Hepatocyte (in vitro differentiated cells): ENCODE measurements at regions not wholly inside any gene's neighbourhood (a gene's known extent, or its start where the extent isn't known, plus 50 kb on each side); places are given as distances from the start of the nearest gene placed in this dataset.

ENCODE experiments used
- DNase-seq: peaks from one replicate; pipeline ENCODE4 v3.0.0-alpha.2; 2016; ENCODE audit warnings: low spot score
- H2AFZ ChIP-seq: fragments of 200-600 bp; sonication (generic); 2 replicates; pipeline ENCODE4 v1.6.0; 2016; ENCODE audit warnings: antibody characterized with exemption, mild to moderate bottlenecking
- H3K27ac ChIP-seq: fragments of 200-600 bp; sonication (generic); 2 replicates; pipeline ENCODE4 v1.5.1; 2016; ENCODE audit warnings: mild to moderate bottlenecking
- H3K27me3 ChIP-seq: fragments of 200-600 bp; sonication (generic); 2 replicates; pipeline ENCODE4 v1.6.1; 2016
- H3K36me3 ChIP-seq: fragments of 200-600 bp; sonication (generic); replicated peaks from 2 replicates; pipeline ENCODE4 v1.5.1; 2016; ENCODE audit warnings: low read depth; ENCODE audit not compliant: insufficient read depth
- H3K4me1 ChIP-seq: fragments of 200-600 bp; sonication (generic); 2 replicates; pipeline ENCODE4 v1.5.1; 2016; ENCODE audit warnings: mild to moderate bottlenecking, moderate library complexity; ENCODE audit not compliant: insufficient read depth
- H3K4me2 ChIP-seq: fragments of 200-600 bp; sonication (generic); 2 replicates; pipeline ENCODE4 v1.6.0; 2016
- H3K4me3 ChIP-seq: fragments of 200-600 bp; sonication (generic); 2 replicates; pipeline ENCODE4 v1.5.1; 2016; ENCODE audit warnings: mild to moderate bottlenecking
- H3K79me2 ChIP-seq: fragments of 200-600 bp; sonication (generic); 2 replicates; pipeline ENCODE4 v1.6.0; 2017; ENCODE audit warnings: mild to moderate bottlenecking
- H3K9me2 ChIP-seq: fragments of 200-600 bp; sonication (generic); replicated peaks from 2 replicates; pipeline ENCODE4 v1.6.0; 2017; ENCODE audit warnings: mild to moderate bottlenecking; ENCODE audit not compliant: insufficient read depth
- H3K9me3 ChIP-seq: fragments of 200-600 bp; sonication (generic); 2 replicates; pipeline ENCODE4 v1.5.1; 2016; ENCODE audit warnings: low read depth, mild to moderate bottlenecking
- H4K20me1 ChIP-seq: fragments of 200-600 bp; sonication (generic); 2 replicates; pipeline ENCODE4 v1.6.0; 2016; ENCODE audit warnings: mild to moderate bottlenecking; ENCODE audit not compliant: insufficient read depth, poor library complexity, severe bottlenecking
- CTCF ChIP-seq: fragments of 200-600 bp; sonication (generic); IDR thresholded peaks from 2 replicates; pipeline ENCODE4 v1.5.1; 2016; ENCODE audit warnings: antibody characterized with exemption, mild to moderate bottlenecking; ENCODE audit not compliant: poor library complexity
- EZH2 ChIP-seq: fragments of 200-600 bp; sonication (generic); IDR thresholded peaks from 2 replicates; pipeline ENCODE4 v1.6.1; 2016; ENCODE audit warnings: antibody characterized with exemption, mild to moderate bottlenecking, borderline replicate concordance
- EZH2phosphoT487 ChIP-seq: fragments of 200-600 bp; sonication (generic); IDR thresholded peaks from one replicate; pipeline ENCODE4 v1.6.1; 2018; ENCODE audit warnings: antibody characterized with exemption, mild to moderate bottlenecking, low read depth, moderate library complexity; ENCODE audit not compliant: unreplicated experiment, severe bottlenecking
- WGBS: methylation state at CpG from one replicate; pipeline ENCODE4 v1.1.6; 2016; ENCODE audit warnings: low lambda C conversion rate; ENCODE audit errors: missing lambda C conversion rate; 5-methylcytosine and 5-hydroxymethylcytosine counted together

- Histone ChIP-seq H3K27ac (no peak overlapping the region), H3K9me3 (no peaks in the 10 kb centered on the region), H4K20me1 (no peaks in the 10 kb centered on the region), H3K4me2 (no peak overlapping the region), H3K4me1 (peaks cover 3% of the 10 kb centered on the region), H2AFZ (no peak overlapping the region), H3K4me3 (no peak overlapping the region), H3K27me3 (peaks cover 11% of the 10 kb centered on the region), H3K36me3 (no peaks in the 10 kb centered on the region), H3K9me2 (no peaks in the 10 kb centered on the region), H3K79me2 (no peaks in the 10 kb centered on the region)
- no peak for TF ChIP-seq EZH2phosphoT487
- TF ChIP-seq EZH2 = no peak
- no peak for TF ChIP-seq CTCF
- 97% methylated on average over 5 of the region's 5 CpGs for WGBS
- no peak for DNase-seq
Observed at GRCh38 chr1:88457197-88457596, 226.9 kb upstream of the PKN2 start.

- Histone ChIP-seq H3K4me2 (no peak overlapping the region), H3K9me3 (no peaks in the 10 kb centered on the region), H3K79me2 (no peaks in the 10 kb centered on the region), H3K27me3 (peaks cover 12% of the 10 kb centered on the region), H3K4me1 (peaks cover 9% of the 10 kb centered on the region), H3K27ac (no peak overlapping the region), H3K4me3 (no peak overlapping the region), H3K36me3 (no peaks in the 10 kb centered on the region), H2AFZ (no peak overlapping the region), H4K20me1 (no peaks in the 10 kb centered on the region), H3K9me2 (no peaks in the 10 kb centered on the region)
- 71% methylated on average over 2 of the region's 2 CpGs for WGBS
- TF ChIP-seq EZH2phosphoT487 (no peak), EZH2 (no peak), CTCF (no peak)
- no peak for DNase-seq
Observed at GRCh38 chr1:88461007-88461406, 223.1 kb upstream of the PKN2 start.

- Histone ChIP-seq H3K9me3 (no peaks in the 10 kb centered on the region), H4K20me1 (no peaks in the 10 kb centered on the region), H3K4me2 (peak overlapping the region; percentile 81), H3K9me2 (no peaks in the 10 kb centered on the region), H3K4me3 (peak overlapping the region; percentile 25), H2AFZ (peak overlapping the region; percentile 19), H3K79me2 (no peaks in the 10 kb centered on the region), H3K4me1 (peaks cover 9% of the 10 kb centered on the region), H3K36me3 (no peaks in the 10 kb centered on the region), H3K27me3 (peaks cover 12% of the 10 kb centered on the region), H3K27ac (peak overlapping the region; percentile 92)
- no peak for DNase-seq
- WGBS = 45% methylated on average over 6 of the region's 6 CpGs
- no peak for TF ChIP-seq EZH2
- TF ChIP-seq EZH2phosphoT487 = no peak
- TF ChIP-seq CTCF = no peak
Observed at GRCh38 chr1:88462096-88462487, 222.0 kb upstream of the PKN2 start.
